ENCODE measurements at regions not wholly inside any gene's neighbourhood (a gene's known extent, or its start where the extent isn't known, plus 50 kb on each side); places are given as distances from the start of the nearest gene placed in this dataset.
"Not testable (repeated sequence)": the region's sequence is repeated elsewhere in the genome, so short reads cannot be mapped to it uniquely, and the experiment has no call there.

GRCh38 chr12:41697161-41697560 is 447.5 kb downstream of the GXYLT1 start:
- Mint-ChIP-seq H3K9me3 (no peaks in the 10 kb centered on the region), H3K4me3 (no peak overlapping the region)

GRCh38 chr12:41684997-41685396 is 459.7 kb downstream of the GXYLT1 start:
- H3K27me3 Mint-ChIP-seq, result no peaks in the 10 kb centered on the region
- H3K4me1 Mint-ChIP-seq (ENCODE audit: low read depth), result no peaks in the 10 kb centered on the region
- no peak overlapping the region for H3K4me3 Mint-ChIP-seq
- no peak overlapping the region for H3K27ac Mint-ChIP-seq
- no peaks in the 10 kb centered on the region for H3K9me3 Mint-ChIP-seq
- no peaks in the 10 kb centered on the region for H3K36me3 Mint-ChIP-seq (ENCODE audit: low read depth)

More at GRCh38 chr12:41697161-41697560, 447.5 kb downstream of the GXYLT1 start:
- Mint-ChIP-seq H3K4me1 (ENCODE audit: low read depth) (no peaks in the 10 kb centered on the region), H3K27me3 (no peaks in the 10 kb centered on the region), H3K36me3 (ENCODE audit: low read depth) (no peaks in the 10 kb centered on the region), H3K27ac (no peak overlapping the region)

GRCh38 chr12:41683513-41684240 is 461.0 kb downstream of the GXYLT1 start:
- Mint-ChIP-seq H3K4me1 (ENCODE audit: low read depth) (no peaks in the 10 kb centered on the region), H3K27me3 (no peaks in the 10 kb centered on the region), H3K9me3 (no peaks in the 10 kb centered on the region), H3K4me3 (no peak overlapping the region), H3K36me3 (ENCODE audit: low read depth) (no peaks in the 10 kb centered on the region), H3K27ac (no peak overlapping the region)

- no peaks in the 10 kb centered on the region for H3K27me3 Mint-ChIP-seq
Measured at GRCh38 chr12:41683023-41683422, 461.7 kb downstream of the GXYLT1 start.

GRCh38 chr12:41681898-41682297 is 462.8 kb downstream of the GXYLT1 start:
- Mint-ChIP-seq H3K4me3 (no peak overlapping the region), H3K4me1 (ENCODE audit: low read depth) (no peaks in the 10 kb centered on the region), H3K27me3 (no peaks in the 10 kb centered on the region), H3K36me3 (ENCODE audit: low read depth) (no peaks in the 10 kb centered on the region), H3K9me3 (no peaks in the 10 kb centered on the region), H3K27ac (no peak overlapping the region)

More at GRCh38 chr12:41683023-41683422, 461.7 kb downstream of the GXYLT1 start:
- H3K36me3 Mint-ChIP-seq (ENCODE audit: low read depth), result no peaks in the 10 kb centered on the region
- H3K27ac Mint-ChIP-seq, result no peak overlapping the region
- no peaks in the 10 kb centered on the region for H3K9me3 Mint-ChIP-seq
- no peak overlapping the region for H3K4me3 Mint-ChIP-seq
- H3K4me1 Mint-ChIP-seq (ENCODE audit: low read depth), result no peaks in the 10 kb centered on the region

- H3K27ac Mint-ChIP-seq, result no peak overlapping the region
- no peaks in the 10 kb centered on the region for H3K4me1 Mint-ChIP-seq (ENCODE audit: low read depth)
- no peaks in the 10 kb centered on the region for H3K9me3 Mint-ChIP-seq
- H3K36me3 Mint-ChIP-seq (ENCODE audit: low read depth), result no peaks in the 10 kb centered on the region
- H3K27me3 Mint-ChIP-seq, result no peaks in the 10 kb centered on the region
- H3K4me3 Mint-ChIP-seq, result no peak overlapping the region
Measured at GRCh38 chr12:41680155-41680554, 464.5 kb downstream of the GXYLT1 start.

GRCh38 chr12:41663598-41664265 is 475.6 kb downstream of the PDZRN4 start:
- Mint-ChIP-seq H3K27ac (no peak overlapping the region), H3K27me3 (no peaks in the 10 kb centered on the region), H3K36me3 (ENCODE audit: low read depth) (no peaks in the 10 kb centered on the region), H3K4me3 (no peak overlapping the region), H3K4me1 (ENCODE audit: low read depth) (no peaks in the 10 kb centered on the region), H3K9me3 (peaks cover 9% of the 10 kb centered on the region)

GRCh38 chr12:41661141-41661765 is 473.1 kb downstream of the PDZRN4 start:
- Mint-ChIP-seq H3K4me1 (ENCODE audit: low read depth) (no peaks in the 10 kb centered on the region), H3K27me3 (no peaks in the 10 kb centered on the region), H3K36me3 (ENCODE audit: low read depth) (no peaks in the 10 kb centered on the region), H3K9me3 (peaks cover 9% of the 10 kb centered on the region), H3K27ac (no peak overlapping the region), H3K4me3 (no peak overlapping the region)

- no peak overlapping the region for H3K27ac Mint-ChIP-seq
- H3K27me3 Mint-ChIP-seq, result no peaks in the 10 kb centered on the region
- H3K4me1 Mint-ChIP-seq (ENCODE audit: low read depth), result no peaks in the 10 kb centered on the region
- no peak overlapping the region for H3K4me3 Mint-ChIP-seq
- H3K9me3 Mint-ChIP-seq, result no peaks in the 10 kb centered on the region
- H3K36me3 Mint-ChIP-seq (ENCODE audit: low read depth), result no peaks in the 10 kb centered on the region
Measured at GRCh38 chr12:41656454-41656853, 468.3 kb downstream of the PDZRN4 start.

GRCh38 chr12:41653386-41654326 is 465.5 kb downstream of the PDZRN4 start:
- H3K27me3 Mint-ChIP-seq, result no peaks in the 10 kb centered on the region
- H3K27ac Mint-ChIP-seq, result no peak overlapping the region
- H3K36me3 Mint-ChIP-seq (ENCODE audit: low read depth), result no peaks in the 10 kb centered on the region
- H3K4me3 Mint-ChIP-seq, result no peak overlapping the region
- H3K4me1 Mint-ChIP-seq (ENCODE audit: low read depth), result no peaks in the 10 kb centered on the region
- H3K9me3 Mint-ChIP-seq, result no peaks in the 10 kb centered on the region

- H3K9me3 Mint-ChIP-seq, result no peaks in the 10 kb centered on the region
- no peak overlapping the region for H3K4me3 Mint-ChIP-seq
- no peaks in the 10 kb centered on the region for H3K36me3 Mint-ChIP-seq (ENCODE audit: low read depth)
- H3K27me3 Mint-ChIP-seq, result no peaks in the 10 kb centered on the region
- H3K27ac Mint-ChIP-seq, result no peak overlapping the region
- H3K4me1 Mint-ChIP-seq (ENCODE audit: low read depth), result no peaks in the 10 kb centered on the region
Measured at GRCh38 chr12:41652981-41653380, 464.9 kb downstream of the PDZRN4 start.

- no peak overlapping the region for H3K4me3 Mint-ChIP-seq
- no peaks in the 10 kb centered on the region for H3K27me3 Mint-ChIP-seq
- no peak overlapping the region for H3K27ac Mint-ChIP-seq
- no peaks in the 10 kb centered on the region for H3K36me3 Mint-ChIP-seq (ENCODE audit: low read depth)
- no peaks in the 10 kb centered on the region for H3K9me3 Mint-ChIP-seq
- H3K4me1 Mint-ChIP-seq (ENCODE audit: low read depth), result no peaks in the 10 kb centered on the region
Measured at GRCh38 chr12:41645624-41646023, 457.5 kb downstream of the PDZRN4 start.

GRCh38 chr12:41642808-41643207 is 454.7 kb downstream of the PDZRN4 start:
- not testable (repeated sequence) for H3K4me3 Mint-ChIP-seq; H3K9me3 Mint-ChIP-seq; H3K27ac Mint-ChIP-seq; H3K27me3 Mint-ChIP-seq; H3K36me3 Mint-ChIP-seq (ENCODE audit: low read depth); H3K4me1 Mint-ChIP-seq (ENCODE audit: low read depth)

GRCh38 chr12:41636653-41637052 is 448.5 kb downstream of the PDZRN4 start:
- H3K27ac Mint-ChIP-seq, result no peak overlapping the region
- no peaks in the 10 kb centered on the region for H3K4me1 Mint-ChIP-seq (ENCODE audit: low read depth)
- no peak overlapping the region for H3K4me3 Mint-ChIP-seq
- H3K36me3 Mint-ChIP-seq (ENCODE audit: low read depth), result no peaks in the 10 kb centered on the region
- H3K9me3 Mint-ChIP-seq, result no peaks in the 10 kb centered on the region
- no peaks in the 10 kb centered on the region for H3K27me3 Mint-ChIP-seq
